Esophagus muscularis mucosa (tissue), 4 donors: ENCODE measurements at regions not wholly inside any gene's neighbourhood (a gene's known extent, or its start where the extent isn't known, plus 50 kb on each side); places are given as distances from the start of the nearest gene placed in this dataset.

ENCODE experiments used
- EP300 ChIP-seq: sonication (generic); formaldehyde crosslinking; IDR thresholded peaks from one replicate; pipeline ENCODE4 v1.6.1; 2017; ENCODE audit warnings: antibody characterized with exemption
- POLR2A ChIP-seq: fragments of 450-650 bp; IDR thresholded peaks from one replicate; pipeline ENCODE4 v1.6.1; 2017; ENCODE audit warnings: antibody characterized with exemption, moderate library complexity, mild to moderate bottlenecking, low read depth
- POLR2AphosphoS5 ChIP-seq, 2 donors: sonication (generic); formaldehyde crosslinking; IDR thresholded peaks; one replicate each; pipeline ENCODE4 v1.6.1; 2017; ENCODE audit warnings: antibody characterized with exemption in 2 of 2
- TF ChIP-seq, protein P1 (sequence below), 3 experiments: fragments of 200-600 bp in 2 of 3; fragments of 450-650 bp in 1 of 3; sonication (generic) in 2 of 3; IDR thresholded peaks; one replicate each; pipeline ENCODE4 v1.5.1; 2017 to 2019; ENCODE audit warnings: antibody characterized with exemption in 3 of 3, mild to moderate bottlenecking in 2 of 3, moderate library complexity in 1 of 3

GRCh38 chr1:188652678-188653077, 1823.9 kb downstream of the PLA2G4A start:
- TF ChIP-seq POLR2AphosphoS5 (IDR thresholded peaks at IDR 0.05): no peak
- TF ChIP-seq, protein P1, sequence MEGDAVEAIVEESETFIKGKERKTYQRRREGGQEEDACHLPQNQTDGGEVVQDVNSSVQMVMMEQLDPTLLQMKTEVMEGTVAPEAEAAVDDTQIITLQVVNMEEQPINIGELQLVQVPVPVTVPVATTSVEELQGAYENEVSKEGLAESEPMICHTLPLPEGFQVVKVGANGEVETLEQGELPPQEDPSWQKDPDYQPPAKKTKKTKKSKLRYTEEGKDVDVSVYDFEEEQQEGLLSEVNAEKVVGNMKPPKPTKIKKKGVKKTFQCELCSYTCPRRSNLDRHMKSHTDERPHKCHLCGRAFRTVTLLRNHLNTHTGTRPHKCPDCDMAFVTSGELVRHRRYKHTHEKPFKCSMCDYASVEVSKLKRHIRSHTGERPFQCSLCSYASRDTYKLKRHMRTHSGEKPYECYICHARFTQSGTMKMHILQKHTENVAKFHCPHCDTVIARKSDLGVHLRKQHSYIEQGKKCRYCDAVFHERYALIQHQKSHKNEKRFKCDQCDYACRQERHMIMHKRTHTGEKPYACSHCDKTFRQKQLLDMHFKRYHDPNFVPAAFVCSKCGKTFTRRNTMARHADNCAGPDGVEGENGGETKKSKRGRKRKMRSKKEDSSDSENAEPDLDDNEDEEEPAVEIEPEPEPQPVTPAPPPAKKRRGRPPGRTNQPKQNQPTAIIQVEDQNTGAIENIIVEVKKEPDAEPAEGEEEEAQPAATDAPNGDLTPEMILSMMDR (IDR thresholded peaks at IDR 0.05): no peak
- no peak for TF ChIP-seq POLR2A
- no peak for TF ChIP-seq EP300
